Testis (tissue), 2 donors: ENCODE measurements at regions not wholly inside any gene's neighbourhood (a gene's known extent, or its start where the extent isn't known, plus 50 kb on each side); places are given as distances from the start of the nearest gene placed in this dataset.

Source experiments
- POLR2A ChIP-seq: fragments of 450-650 bp; IDR thresholded peaks from one replicate; pipeline ENCODE4 v1.6.1; 2017; ENCODE audit warnings: antibody characterized with exemption, mild to moderate bottlenecking, moderate library complexity
- TF ChIP-seq, protein P1 (sequence below), 3 experiments: fragments of 450-650 bp in 2 of 3; fragments of 200-600 bp in 1 of 3; sonication (generic) in 1 of 3; IDR thresholded peaks; one replicate each; pipeline ENCODE4 v1.5.1; 2016 to 2019; ENCODE audit warnings: antibody characterized with exemption in 3 of 3, mild to moderate bottlenecking in 2 of 3, moderate library complexity in 1 of 3

DNA sequence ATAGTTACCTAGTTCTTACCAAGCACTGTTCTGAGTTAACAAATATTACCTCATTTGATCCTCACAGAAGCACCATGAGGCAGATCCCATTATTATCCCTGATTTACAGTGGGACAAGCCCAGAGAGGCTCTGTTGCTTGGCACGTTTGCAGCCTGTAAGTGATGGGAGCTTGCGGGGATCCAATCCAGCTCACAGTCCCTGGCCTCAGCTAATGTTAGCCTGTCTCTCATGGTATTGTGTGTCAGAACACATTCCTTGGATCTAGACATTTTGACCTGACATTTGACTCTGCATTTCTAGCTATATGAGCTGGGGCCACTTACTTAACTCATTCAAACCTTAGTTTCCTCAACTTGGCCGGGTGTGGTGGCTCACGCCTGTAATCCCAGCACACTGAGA is 246.9 kb upstream of the LRTM1 start:
- TF ChIP-seq, protein P1, sequence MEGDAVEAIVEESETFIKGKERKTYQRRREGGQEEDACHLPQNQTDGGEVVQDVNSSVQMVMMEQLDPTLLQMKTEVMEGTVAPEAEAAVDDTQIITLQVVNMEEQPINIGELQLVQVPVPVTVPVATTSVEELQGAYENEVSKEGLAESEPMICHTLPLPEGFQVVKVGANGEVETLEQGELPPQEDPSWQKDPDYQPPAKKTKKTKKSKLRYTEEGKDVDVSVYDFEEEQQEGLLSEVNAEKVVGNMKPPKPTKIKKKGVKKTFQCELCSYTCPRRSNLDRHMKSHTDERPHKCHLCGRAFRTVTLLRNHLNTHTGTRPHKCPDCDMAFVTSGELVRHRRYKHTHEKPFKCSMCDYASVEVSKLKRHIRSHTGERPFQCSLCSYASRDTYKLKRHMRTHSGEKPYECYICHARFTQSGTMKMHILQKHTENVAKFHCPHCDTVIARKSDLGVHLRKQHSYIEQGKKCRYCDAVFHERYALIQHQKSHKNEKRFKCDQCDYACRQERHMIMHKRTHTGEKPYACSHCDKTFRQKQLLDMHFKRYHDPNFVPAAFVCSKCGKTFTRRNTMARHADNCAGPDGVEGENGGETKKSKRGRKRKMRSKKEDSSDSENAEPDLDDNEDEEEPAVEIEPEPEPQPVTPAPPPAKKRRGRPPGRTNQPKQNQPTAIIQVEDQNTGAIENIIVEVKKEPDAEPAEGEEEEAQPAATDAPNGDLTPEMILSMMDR (IDR thresholded peaks at IDR 0.05), result no peak
- TF ChIP-seq POLR2A, result no peak
